IMR-90 (cell line): ENCODE measurements at regions not wholly inside any gene's neighbourhood (a gene's known extent, or its start where the extent isn't known, plus 50 kb on each side); places are given as distances from the start of the nearest gene placed in this dataset.

Experiments used
- ATAC-seq: fragments of 200-7000 bp; cut with Tn5 transposase; 2 replicates; pipeline ENCODE4 v1.9.1; 2020; ENCODE audit warnings: low read depth, mild to moderate bottlenecking, moderate library complexity
- BruUV-seq: library from RNA; stranded (reverse); fragments of 400-500 nt; replicated peaks from 2 replicates; lab custom pipeline; 2021; lab: Mats Ljungman, UMichigan
- CTCF ChIA-PET: fragments of 300-600 bp; formaldehyde crosslinking; extraction: SDS; loops from one replicate; lab custom pipeline; 2021; ENCODE audit warnings: antibody characterized with exemption; lab: Yijun Ruan, JAX
- POLR2A ChIA-PET: fragments of 300-600 bp; sonication (Branson Sonifier 250); formaldehyde crosslinking; loops from one replicate; lab custom pipeline; 2022; ENCODE audit warnings: antibody characterized with exemption; ENCODE audit not compliant: unreplicated experiment; lab: Charles Lee
- DNase-seq: peaks from one replicate; pipeline ENCODE4 v3.0.0; 2013
- H2AFZ ChIP-seq: replicated peaks from 2 replicates; pipeline ENCODE3; 2013; ENCODE audit warnings: low read length, mild to moderate bottlenecking; ENCODE audit not compliant: poor library complexity
- H2AK5ac ChIP-seq: 2 replicates; pipeline ENCODE4 v1.6.1; 2013; ENCODE audit warnings: low read depth, low read length, inconsistent platforms
- H2AK9ac ChIP-seq: replicated peaks from 2 replicates; pipeline ENCODE3; 2013; ENCODE audit warnings: mild to moderate bottlenecking, low read depth, low read length, moderate library complexity; ENCODE audit not compliant: poor library complexity
- H2BK120ac ChIP-seq: 2 replicates; pipeline ENCODE4 v1.6.1; 2013; ENCODE audit warnings: low read depth, low read length, inconsistent platforms
- H2BK15ac ChIP-seq: 3 replicates; pipeline ENCODE4 v1.6.1; 2013; ENCODE audit warnings: low read depth, low read length, inconsistent platforms
- H2BK20ac ChIP-seq: 2 replicates; pipeline ENCODE4 v1.6.1; 2013; ENCODE audit warnings: low read depth, mild to moderate bottlenecking, inconsistent platforms, low read length, moderate library complexity
- H2BK5ac ChIP-seq: 2 replicates; pipeline ENCODE4 v1.6.1; 2013; ENCODE audit warnings: mild to moderate bottlenecking, low read depth, low read length, inconsistent platforms; ENCODE audit not compliant: poor library complexity, severe bottlenecking
- H3K14ac ChIP-seq: replicated peaks from 2 replicates; pipeline ENCODE4 v1.6.1; 2013; ENCODE audit warnings: low read depth, low read length, inconsistent platforms
- H3K18ac ChIP-seq: 2 replicates; pipeline ENCODE4 v1.6.1; 2013; ENCODE audit warnings: low read depth, low read length, control low read depth
- H3K23ac ChIP-seq: 2 replicates; pipeline ENCODE4 v1.6.1; 2013; ENCODE audit warnings: low read depth, low read length, inconsistent platforms
- H3K27ac ChIP-seq: 2 replicates; pipeline ENCODE4 v1.5.1; 2013; ENCODE audit warnings: mild to moderate bottlenecking, control low read depth, low read length; ENCODE audit not compliant: insufficient read depth
- H3K27me3 ChIP-seq: 2 replicates; pipeline ENCODE4 v1.6.1; 2013; ENCODE audit warnings: low read length; ENCODE audit not compliant: control insufficient read depth, insufficient read depth
- H3K36me3 ChIP-seq: 2 replicates; pipeline ENCODE4 v1.6.1; 2013; ENCODE audit warnings: low read length, mixed read lengths; ENCODE audit not compliant: control insufficient read depth, insufficient read depth
- H3K4ac ChIP-seq: 2 replicates; pipeline ENCODE4 v1.6.1; 2013; ENCODE audit warnings: low read depth, low read length, inconsistent platforms
- H3K4me1 ChIP-seq: 2 replicates; pipeline ENCODE4 v1.6.1; 2013; ENCODE audit warnings: low read length, mixed read lengths; ENCODE audit not compliant: control insufficient read depth, insufficient read depth
- H3K4me2 ChIP-seq: 2 replicates; pipeline ENCODE4 v1.6.1; 2013; ENCODE audit warnings: low read depth, mild to moderate bottlenecking, control low read depth, low read length, moderate library complexity
- H3K4me3 ChIP-seq: 2 replicates; pipeline ENCODE4 v1.5.1; 2013; ENCODE audit warnings: low read depth, mild to moderate bottlenecking, control low read depth, low read length, moderate library complexity; ENCODE audit not compliant: insufficient read depth
- H3K56ac ChIP-seq: 2 replicates; pipeline ENCODE4 v1.6.1; 2013; ENCODE audit warnings: low read length, inconsistent platforms; ENCODE audit not compliant: insufficient read depth; ENCODE audit errors: extremely low read depth
- H3K79me1 ChIP-seq, 2 experiments: 2 replicates each; pipeline ENCODE4 v1.6.1; 2013; ENCODE audit warnings: low read length in 2 of 2, inconsistent platforms in 1 of 2, low read depth in 1 of 2
- H3K9ac ChIP-seq: 2 replicates; pipeline ENCODE4 v1.6.1; 2013; ENCODE audit warnings: low read depth, low read length, control low read depth
- H3K9me1 ChIP-seq: 2 replicates; pipeline ENCODE4 v1.6.1; 2013; ENCODE audit warnings: low read length, inconsistent platforms; ENCODE audit not compliant: insufficient read depth
- H3K9me3 ChIP-seq: 2 replicates; pipeline ENCODE4 v1.6.1; 2013; ENCODE audit warnings: low read length; ENCODE audit not compliant: control insufficient read depth, insufficient read depth
- H4K20me1 ChIP-seq: 2 replicates; pipeline ENCODE4 v1.6.1; 2013; ENCODE audit warnings: low read length, inconsistent platforms; ENCODE audit not compliant: insufficient read depth
- H4K5ac ChIP-seq: 2 replicates; pipeline ENCODE4 v1.6.1; 2013; ENCODE audit warnings: mild to moderate bottlenecking, low read depth, low read length, control low read depth
- H4K8ac ChIP-seq, 2 experiments: 2 replicates each; pipeline ENCODE4 v1.6.1; 2013; ENCODE audit warnings: low read depth in 2 of 2, low read length in 2 of 2, control low read depth in 1 of 2, inconsistent platforms in 1 of 2
- H4K91ac ChIP-seq: 2 replicates; pipeline ENCODE4 v1.6.1; 2013; ENCODE audit warnings: low read depth, low read length, inconsistent platforms; ENCODE audit not compliant: insufficient read depth
- BHLHE40 ChIP-seq: fragments of 150-350 bp; IDR thresholded peaks from 2 replicates; pipeline ENCODE4 v1.6.1; 2016; ENCODE audit warnings: mild to moderate bottlenecking, low read depth, low read length
- CEBPB ChIP-seq: IDR thresholded peaks from 2 replicates; pipeline ENCODE4 v1.6.1; 2012; ENCODE audit warnings: low read depth, low read length, improper control_type of control experiment
- CHD1 ChIP-seq: IDR thresholded peaks from 2 replicates; pipeline ENCODE4 v1.6.1; 2012; ENCODE audit warnings: low read depth, low read length, improper control_type of control experiment
- CTCF ChIP-seq: conservative IDR thresholded peaks from 2 replicates; pipeline ENCODE4 v1.5.1; 2012; ENCODE audit warnings: mild to moderate bottlenecking, low read depth, low read length, improper control_type of control experiment
- ELK1 ChIP-seq: fragments of 150-350 bp; IDR thresholded peaks from 2 replicates; pipeline ENCODE4 v1.6.1; 2016; ENCODE audit warnings: low read depth, mild to moderate bottlenecking, low read length, moderate library complexity, borderline replicate concordance
- FOS ChIP-seq: fragments of 150-350 bp; IDR thresholded peaks from 2 replicates; pipeline ENCODE4 v1.6.1; 2016; ENCODE audit warnings: low read depth, low read length
- MAFK ChIP-seq: IDR thresholded peaks from 2 replicates; pipeline ENCODE4 v1.6.1; 2012; ENCODE audit warnings: low read depth, low read length, improper control_type of control experiment
- MAZ ChIP-seq: IDR thresholded peaks from 2 replicates; pipeline ENCODE4 v1.6.1; 2012; ENCODE audit warnings: low read depth, mild to moderate bottlenecking, low read length, improper control_type of control experiment, moderate library complexity, borderline replicate concordance
- MXI1 ChIP-seq: IDR thresholded peaks from 2 replicates; pipeline ENCODE4 v1.6.1; 2012; ENCODE audit warnings: low read depth, mild to moderate bottlenecking, low read length, moderate library complexity, borderline replicate concordance
- NFE2L2 ChIP-seq: fragments of 150-350 bp; IDR thresholded peaks from 2 replicates; pipeline ENCODE4 v1.6.1; 2016; ENCODE audit warnings: low read depth, mild to moderate bottlenecking, low read length
- POLR2A ChIP-seq: IDR thresholded peaks from 2 replicates; pipeline ENCODE4 v1.6.1; 2012; ENCODE audit warnings: mild to moderate bottlenecking, low read depth, low read length
- RAD21 ChIP-seq: IDR thresholded peaks from 2 replicates; pipeline ENCODE4 v1.6.1; 2012; ENCODE audit warnings: low read length, improper control_type of control experiment
- RCOR1 ChIP-seq: IDR thresholded peaks from 2 replicates; pipeline ENCODE4 v1.6.1; 2012; ENCODE audit warnings: mild to moderate bottlenecking, low read length, improper control_type of control experiment; ENCODE audit not compliant: insufficient replicate concordance
- RFX5 ChIP-seq: IDR thresholded peaks from 2 replicates; pipeline ENCODE4 v1.8.0; 2012; ENCODE audit warnings: low read depth, mild to moderate bottlenecking, low read length, moderate library complexity
- SMC3 ChIP-seq: fragments of 150-350 bp; IDR thresholded peaks from 2 replicates; pipeline ENCODE4 v1.6.1; 2016; ENCODE audit warnings: low read depth, mild to moderate bottlenecking, antibody characterized with exemption, low read length, moderate library complexity
- USF2 ChIP-seq: fragments of 150-350 bp; IDR thresholded peaks from 2 replicates; pipeline ENCODE4 v1.6.1; 2017; ENCODE audit warnings: mild to moderate bottlenecking, antibody characterized with exemption, low read length, low read depth
- WGBS, 2 experiments: methylation state at CpG; one replicate each; pipeline versions ENCODE4 v1.1.5 to v1.1.7; 2013; ENCODE audit warnings: missing lambda C conversion rate in 2 of 2; ENCODE audit not compliant: insufficient read length in 1 of 2; ENCODE audit errors: extremely low coverage in 2 of 2; 5-methylcytosine and 5-hydroxymethylcytosine counted together
- dilution Hi-C: fragments of 300-500 bp; cut with HindIII; formaldehyde crosslinking; loops from one replicate; pipeline ENCODE4 v1.14.3; 2018; ENCODE audit warnings: low sequenced_read_pairs; ENCODE audit not compliant: unreplicated experiment
- in situ Hi-C: fragments of 300-500 bp; cut with MboI; formaldehyde crosslinking; loops from 3 replicates; pipeline ENCODE4 v1.14.3; 2019; ENCODE audit warnings: low sequenced_read_pairs, inconsistent platforms, mixed read lengths
- intact Hi-C: fragments of 100-400 bp; cut with micrococcal nuclease; formaldehyde crosslinking; loops from 2 replicates; pipeline ENCODE4 v1.10.0; 2022

GRCh38 chr4:155569960-155570515, 96.6 kb upstream of the GUCY1A1 start:
- H2BK120ac ChIP-seq: no peak overlapping the region
- no TSS peak for BruUV-seq

More at GRCh38 chr4:155569960-155570515, 96.6 kb upstream of the GUCY1A1 start:
- Histone ChIP-seq H3K4me2 (no peak overlapping the region), H3K79me1 (no peaks in the 10 kb centered on the region), H3K27ac (no peak overlapping the region), H3K27me3 (no peaks in the 10 kb centered on the region), H4K91ac (no peak overlapping the region), H3K56ac (no peak overlapping the region), H4K5ac (no peak overlapping the region), H3K4ac (no peak overlapping the region), H3K4me3 (no peak overlapping the region), H3K4me1 (no peaks in the 10 kb centered on the region), H3K9ac (no peak overlapping the region), H2AK9ac (no peak overlapping the region), H2BK5ac (no peak overlapping the region), H3K9me1 (no peaks in the 10 kb centered on the region), H2AK5ac (no peak overlapping the region), H3K23ac (no peak overlapping the region), H4K8ac (no peak overlapping the region), H3K14ac (no peak overlapping the region), H2BK20ac (no peak overlapping the region), H4K20me1 (no peaks in the 10 kb centered on the region), H3K9me3 (no peaks in the 10 kb centered on the region), H2BK15ac (no peak overlapping the region), H2AFZ (no peak overlapping the region), H3K36me3 (no peaks in the 10 kb centered on the region), H3K18ac (no peak overlapping the region)
- 93% methylated on average over 2 of the region's 4 CpGs; no CpG with 5 or more reads in 1 of the 2 experiments for WGBS, 2 experiments
- POLR2A ChIA-PET: no interaction called here
- ATAC-seq (no peak), DNase-seq (peak; percentile 10)
- in situ Hi-C loops (no loop called here), dilution Hi-C loops (no loop called here), intact Hi-C loops (no loop called here)
- TF ChIP-seq CHD1 (no peak), USF2 (no peak), CEBPB (no peak), MXI1 (no peak), NFE2L2 (no peak), RAD21 (no peak), RCOR1 (no peak), SMC3 (no peak), CTCF (no peak), MAZ (no peak), MAFK (no peak), POLR2A (no peak), RFX5 (no peak), FOS (no peak), BHLHE40 (no peak), ELK1 (no peak)
- CTCF ChIA-PET: no interaction called here
